Tibial artery (tissue), 4 donors: ENCODE measurements at regions not wholly inside any gene's neighbourhood (a gene's known extent, or its start where the extent isn't known, plus 50 kb on each side); places are given as distances from the start of the nearest gene placed in this dataset.

Experiments used
- DNase-seq, 2 donors: peaks; one replicate each; pipeline ENCODE4 v3.0.0-alpha.2; 2019
- H3K27ac ChIP-seq, 2 donors: fragments of 200-600 bp; sonication (generic) in 1 of 2; 1 replicate in 1 of 2; 2 replicates in 1 of 2; pipeline ENCODE4 v1.5.1; 2018 to 2019; ENCODE audit warnings: mild to moderate bottlenecking in 1 of 2
- H3K27me3 ChIP-seq, 2 donors: fragments of 200-600 bp; sonication (generic) in 1 of 2; one replicate each; pipeline versions ENCODE4 v1.5.1 to v1.6.0; 2016 to 2019
- H3K36me3 ChIP-seq, 3 donors: fragments of 200-600 bp; sonication (generic) in 2 of 3; one replicate each; pipeline ENCODE4 v1.5.1; 2016 to 2019; ENCODE audit warnings: mild to moderate bottlenecking in 2 of 3
- H3K4me1 ChIP-seq, 4 donors: fragments of 200-600 bp; sonication (generic) in 2 of 4; 1 replicate in 3 of 4; 2 replicates in 1 of 4; pipeline ENCODE4 v1.5.1; 2016 to 2019
- H3K4me3 ChIP-seq, 2 donors: fragments of 200-600 bp; sonication (generic) in 1 of 2; 1 replicate in 1 of 2; 2 replicates in 1 of 2; pipeline ENCODE4 v1.5.1; 2018 to 2019; ENCODE audit warnings: mild to moderate bottlenecking in 2 of 2
- H3K9me3 ChIP-seq, 3 donors: fragments of 200-600 bp; sonication (generic) in 1 of 3; one replicate each; pipeline ENCODE4 v1.5.1; 2016 to 2019
- CTCF ChIP-seq, 2 experiments: fragments of 200-600 bp in 1 of 2; fragments of 450-650 bp in 1 of 2; IDR thresholded peaks; one replicate each; pipeline ENCODE4 v1.5.1; 2017 to 2019; ENCODE audit warnings: antibody characterized with exemption in 2 of 2, mild to moderate bottlenecking in 1 of 2, moderate library complexity in 1 of 2
- intact Hi-C: fragments of 100-400 bp; cut with DNase I; formaldehyde crosslinking; loops from one replicate; pipeline ENCODE4 v1.15.0; 2023; ENCODE audit warnings: low total_unique reads

- no peak overlapping the region for H3K4me3 ChIP-seq
- intact Hi-C loops, result no loop called here
- TF ChIP-seq CTCF (IDR thresholded peaks at IDR 0.05), result no peak
- H3K27ac ChIP-seq, result no peak overlapping the region
- H3K27me3 ChIP-seq, result peaks cover 0 to 6% of the 10 kb centered on the region in 2 donors
- no peaks in the 10 kb centered on the region for H3K36me3 ChIP-seq
- no peak for DNase-seq
- no peaks in the 10 kb centered on the region for H3K4me1 ChIP-seq
- H3K9me3 ChIP-seq, result no peaks in the 10 kb centered on the region
These were observed 50.8 kb upstream of the MYCN start for GRCh38 chr2:15889442-15890123.

- no peak for DNase-seq
- no peak for TF ChIP-seq CTCF (IDR thresholded peaks at IDR 0.05)
- Histone ChIP-seq H3K4me3 (no peak overlapping the region), H3K36me3 (no peaks in the 10 kb centered on the region), H3K9me3 (no peaks in the 10 kb centered on the region), H3K4me1 (no peaks in the 10 kb centered on the region), H3K27ac (no peak overlapping the region), H3K27me3 (peaks cover 0 to 6% of the 10 kb centered on the region in 2 donors)
- intact Hi-C loops, result no loop called here
These were observed 50.1 kb upstream of the MYCN start for GRCh38 chr2:15890124-15890754.
